Transverse colon (tissue), 4 donors: ENCODE measurements at regions not wholly inside any gene's neighbourhood (a gene's known extent, or its start where the extent isn't known, plus 50 kb on each side); places are given as distances from the start of the nearest gene placed in this dataset.

Experiments used
- DNase-seq: peaks from one replicate; pipeline ENCODE4 v3.0.0-alpha.2; 2019
- H3K27ac ChIP-seq, 4 donors: fragments of 200-600 bp; sonication (generic); 2 replicates each; pipeline ENCODE4 v1.5.1; 2016 to 2018; ENCODE audit warnings: inconsistent platforms in 4 of 4
- H3K27me3 ChIP-seq: fragments of 200-600 bp; sonication (generic); 2 replicates; pipeline ENCODE4 v1.5.1; 2017; ENCODE audit warnings: inconsistent platforms
- H3K36me3 ChIP-seq, 4 donors: fragments of 200-600 bp; sonication (generic); 2 replicates each; pipeline ENCODE4 v1.5.1; 2017 to 2019; ENCODE audit warnings: inconsistent platforms in 4 of 4
- H3K4me1 ChIP-seq, 4 donors: fragments of 200-600 bp; sonication (generic); 2 replicates each; pipeline ENCODE4 v1.5.1; 2017 to 2020; ENCODE audit warnings: inconsistent platforms in 4 of 4
- H3K4me3 ChIP-seq, 4 donors: fragments of 200-600 bp; sonication (generic); 1 replicate in 1 of 4; 2 replicates in 3 of 4; pipeline versions ENCODE4 v1.5.1 to v1.6.1; 2017 to 2019; ENCODE audit warnings: inconsistent platforms in 4 of 4
- H3K9me3 ChIP-seq, 2 donors: fragments of 200-600 bp; sonication (generic); 2 replicates each; pipeline ENCODE4 v1.5.1; 2017 to 2019; ENCODE audit warnings: inconsistent platforms in 2 of 2
- CTCF ChIP-seq, 5 experiments: fragments of 200-600 bp in 3 of 5; fragments of 450-650 bp in 2 of 5; sonication (generic) in 3 of 5; IDR thresholded peaks; 1 replicate in 2 of 5; 2 replicates in 3 of 5; pipeline ENCODE4 v1.5.1; 2016 to 2017; ENCODE audit warnings: antibody characterized with exemption in 5 of 5, inconsistent platforms in 3 of 5, mild to moderate bottlenecking in 2 of 5, moderate library complexity in 1 of 5
- EP300 ChIP-seq: sonication (generic); formaldehyde crosslinking; IDR thresholded peaks from one replicate; pipeline ENCODE4 v1.6.1; 2017; ENCODE audit warnings: antibody characterized with exemption, low read depth
- POLR2A ChIP-seq: fragments of 450-650 bp; IDR thresholded peaks from one replicate; pipeline ENCODE4 v1.6.1; 2016; ENCODE audit warnings: antibody characterized with exemption, mild to moderate bottlenecking, moderate library complexity
- POLR2AphosphoS5 ChIP-seq, 3 donors: sonication (generic); formaldehyde crosslinking; IDR thresholded peaks; one replicate each; pipeline ENCODE4 v1.6.1; 2016; ENCODE audit warnings: antibody characterized with exemption in 3 of 3
- WGBS, 2 donors: methylation state at CpG; one replicate each; pipeline ENCODE4 v1.1.5; 2018; ENCODE audit warnings: low coverage in 1 of 2; 5-methylcytosine and 5-hydroxymethylcytosine counted together
- in situ Hi-C, 4 donors: fragments of 200-750 bp; cut with MboI; loops; one replicate each; pipeline versions ENCODE4 v1.15.0 to v1.15.1; 2017; ENCODE audit warnings: low sequenced_read_pairs in 3 of 4, low pct_ligation_motif_present in 1 of 4, low pct_unique_long_range_greater_than_20kb in 1 of 4
- intact Hi-C: fragments of 100-400 bp; cut with DNase I; formaldehyde crosslinking; loops from one replicate; pipeline ENCODE4 v1.15.1; 2023; ENCODE audit warnings: low total_unique reads

- in situ Hi-C loops (no loop called here), intact Hi-C loops (no loop called here)
- no peak for DNase-seq
Observed at GRCh38 chr3:168877899-168878298, 782.2 kb upstream of the GOLIM4 start.

GRCh38 chr3:168876346-168877035, 780.8 kb upstream of the GOLIM4 start:
- Histone ChIP-seq H3K27ac (no peak overlapping the region), H3K27me3 (no peaks in the 10 kb centered on the region), H3K4me1 (peaks cover 0 to 10% (median 6%) of the 10 kb centered on the region in 4 donors), H3K36me3 (no peaks in the 10 kb centered on the region), H3K4me3 (no peak overlapping the region), H3K9me3 (no peaks in the 10 kb centered on the region)
- no peak for DNase-seq
- TF ChIP-seq CTCF (IDR thresholded peaks at IDR 0.05): no peak
- 54 to 65% methylated on average over 3 to 4 of the region's 4 CpGs for WGBS, 2 donors
- intact Hi-C loops (no loop called here), in situ Hi-C loops (no loop called here)

More at GRCh38 chr3:168877899-168878298, 782.2 kb upstream of the GOLIM4 start:
- no peaks in the 10 kb centered on the region for H3K36me3 ChIP-seq
- H3K27me3 ChIP-seq: no peaks in the 10 kb centered on the region
- H3K9me3 ChIP-seq: no peaks in the 10 kb centered on the region
- no peak overlapping the region for H3K4me3 ChIP-seq
- TF ChIP-seq EP300: no peak
- no peak for TF ChIP-seq POLR2A
- TF ChIP-seq POLR2AphosphoS5 (IDR thresholded peaks at IDR 0.05): no peak
- TF ChIP-seq CTCF (IDR thresholded peaks at IDR 0.05): no peak
- H3K4me1 ChIP-seq: peaks cover 0 to 10% (median 6%) of the 10 kb centered on the region in 4 donors
- H3K27ac ChIP-seq: no peak overlapping the region
- WGBS, 2 donors: 26% methylated on average over 1 of the region's 1 CpG; no CpG with 5 or more reads in 1 of the 2 donors

DNA sequence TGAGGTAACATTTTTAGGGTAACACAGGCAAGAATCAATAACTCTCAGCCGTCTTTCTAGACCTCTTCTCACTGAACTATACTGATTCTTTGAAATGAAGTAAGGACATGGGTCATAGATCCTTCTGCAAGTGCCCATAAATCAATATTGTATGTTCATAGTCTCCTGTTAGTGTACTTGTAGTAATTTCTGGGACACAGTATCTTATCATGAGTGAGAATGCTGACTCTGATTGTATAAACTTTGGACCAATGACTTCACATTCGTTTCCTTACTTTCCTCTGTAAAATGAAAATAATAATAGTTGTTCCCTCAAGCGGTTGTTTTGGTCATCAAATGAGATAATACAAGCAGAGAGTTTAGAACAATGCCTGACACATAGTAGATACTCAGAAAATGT, 777.1 kb upstream of the GOLIM4 start:
- no peak for DNase-seq
- peaks cover 0 to 16% (median 7%) of the 10 kb centered on the region in 4 donors for H3K4me1 ChIP-seq
- intact Hi-C loops: no loop called here
- in situ Hi-C loops: no loop called here
- WGBS, 2 donors: 47 to 67% methylated on average over 3 of the region's 3 CpGs
- no peaks in the 10 kb centered on the region for H3K27me3 ChIP-seq
- no peaks in the 10 kb centered on the region for H3K36me3 ChIP-seq
- H3K9me3 ChIP-seq: no peaks in the 10 kb centered on the region
- H3K4me3 ChIP-seq: no peak overlapping the region
- no peak overlapping the region for H3K27ac ChIP-seq
- no peak for TF ChIP-seq CTCF (IDR thresholded peaks at IDR 0.05)
- TF ChIP-seq POLR2A: no peak
- TF ChIP-seq EP300: no peak
- no peak for TF ChIP-seq POLR2AphosphoS5 (IDR thresholded peaks at IDR 0.05)

GRCh38 chr3:168870892-168871291, 775.2 kb upstream of the GOLIM4 start:
- no peaks in the 10 kb centered on the region for H3K36me3 ChIP-seq
- no peak for DNase-seq
- WGBS, 2 donors: 45 to 46% methylated on average over 2 of the region's 2 CpGs
- H3K27me3 ChIP-seq: no peaks in the 10 kb centered on the region
- H3K4me3 ChIP-seq: no peak overlapping the region
- no peaks in the 10 kb centered on the region for H3K9me3 ChIP-seq
- in situ Hi-C loops: no loop called here
- H3K4me1 ChIP-seq: peaks cover 0 to 15% (median 7%) of the 10 kb centered on the region in 4 donors
- intact Hi-C loops: no loop called here
- no peak overlapping the region for H3K27ac ChIP-seq
- TF ChIP-seq POLR2A (no peak), POLR2AphosphoS5 (IDR thresholded peaks at IDR 0.05) (no peak), CTCF (IDR thresholded peaks at IDR 0.05) (no peak), EP300 (no peak)
